GM13976 (cell line): ENCODE measurements at regions not wholly inside any gene's neighbourhood (a gene's known extent, or its start where the extent isn't known, plus 50 kb on each side); places are given as distances from the start of the nearest gene placed in this dataset.
"Not testable (repeated sequence)": the region's sequence is repeated elsewhere in the genome, so short reads cannot be mapped to it uniquely, and the experiment has no call there.

Source experiments
- DNase-seq: peaks from one replicate; pipeline ENCODE4 v3.0.0; 2012; ENCODE audit warnings: low spot score
- CTCF ChIP-seq: IDR thresholded peaks from 2 replicates; pipeline ENCODE4 v1.5.1; 2012; ENCODE audit warnings: borderline replicate concordance, mild to moderate bottlenecking; ENCODE audit not compliant: insufficient read depth; ENCODE audit errors: extremely low read depth, missing control alignments, control extremely low read depth
- in situ Hi-C: fragments of 300-500 bp; cut with MboI; formaldehyde crosslinking; loops from one replicate; pipeline ENCODE4 v1.12.0; 2022; ENCODE audit warnings: low sequenced_read_pairs, mixed read lengths, inconsistent platforms; ENCODE audit not compliant: unreplicated experiment

GRCh38 chr3:81989274-81989673 is 227.8 kb upstream of the GBE1 start:
- no peak for TF ChIP-seq CTCF
- DNase-seq: no peak
- in situ Hi-C loops: no loop called here

GRCh38 chr3:81987412-81987811 is 226.0 kb upstream of the GBE1 start:
- DNase-seq, in situ Hi-C loops: not testable (repeated sequence)

- DNase-seq: no peak
- in situ Hi-C loops: no loop called here
- TF ChIP-seq CTCF: no peak
Observed at GRCh38 chr3:81985996-81986723, 224.7 kb upstream of the GBE1 start.

- in situ Hi-C loops: no loop called here
- DNase-seq: no peak
- no peak for TF ChIP-seq CTCF
Observed at GRCh38 chr3:81983382-81983781, 221.9 kb upstream of the GBE1 start.

- no peak for DNase-seq
- TF ChIP-seq CTCF: no peak
- in situ Hi-C loops: no loop called here
Observed at GRCh38 chr3:81980596-81981494, 219.4 kb upstream of the GBE1 start.

- no peak for TF ChIP-seq CTCF
- in situ Hi-C loops: no loop called here
- no peak for DNase-seq
Observed at GRCh38 chr3:81974751-81975150, 213.3 kb upstream of the GBE1 start.

- in situ Hi-C loops: no loop called here
- no peak for DNase-seq
- TF ChIP-seq CTCF: no peak
Observed at GRCh38 chr3:81968658-81969057, 207.2 kb upstream of the GBE1 start.
